ENCODE measurements at regions not wholly inside any gene's neighbourhood (a gene's known extent, or its start where the extent isn't known, plus 50 kb on each side); places are given as distances from the start of the nearest gene placed in this dataset.
"Not testable (repeated sequence)": the region's sequence is repeated elsewhere in the genome, so short reads cannot be mapped to it uniquely, and the experiment has no call there.

DNA sequence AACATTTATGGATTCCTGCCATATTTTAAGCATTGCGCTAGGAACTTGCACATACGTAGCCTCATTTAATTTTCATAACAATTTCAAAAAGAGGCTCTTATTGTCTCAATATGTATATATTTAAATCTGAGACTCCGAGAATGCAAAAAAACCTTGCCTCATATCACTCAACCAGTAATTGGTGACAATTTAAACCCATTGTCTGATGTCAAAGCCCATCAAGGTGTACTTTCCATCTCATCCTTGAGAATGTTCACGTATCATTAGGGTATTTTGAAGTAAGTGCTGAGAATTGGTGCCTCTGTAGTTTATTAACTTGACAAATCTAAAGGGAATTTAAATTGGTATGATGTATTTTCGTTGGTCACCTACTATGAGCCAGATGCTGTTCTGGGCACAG is 136.5 kb downstream of the FAM76B start:
- no peaks in the 10 kb centered on the region for H3K9me3 ChIP-seq
- H3K27me3 ChIP-seq, result no peaks in the 10 kb centered on the region
- no peak overlapping the region for H3K4me3 ChIP-seq
- no peak overlapping the region for H3K9ac ChIP-seq
- TF ChIP-seq Cebpa-rat (IDR thresholded peaks at IDR 0.05), result no peak
- no peak overlapping the region for H3K27ac ChIP-seq
- H3K4me1 ChIP-seq, result no peaks in the 10 kb centered on the region
- no peak overlapping the region for H3K4me2 ChIP-seq
- no peaks in the 10 kb centered on the region for H3K36me3 ChIP-seq
- no peaks in the 10 kb centered on the region for H4K20me1 ChIP-seq

DNA sequence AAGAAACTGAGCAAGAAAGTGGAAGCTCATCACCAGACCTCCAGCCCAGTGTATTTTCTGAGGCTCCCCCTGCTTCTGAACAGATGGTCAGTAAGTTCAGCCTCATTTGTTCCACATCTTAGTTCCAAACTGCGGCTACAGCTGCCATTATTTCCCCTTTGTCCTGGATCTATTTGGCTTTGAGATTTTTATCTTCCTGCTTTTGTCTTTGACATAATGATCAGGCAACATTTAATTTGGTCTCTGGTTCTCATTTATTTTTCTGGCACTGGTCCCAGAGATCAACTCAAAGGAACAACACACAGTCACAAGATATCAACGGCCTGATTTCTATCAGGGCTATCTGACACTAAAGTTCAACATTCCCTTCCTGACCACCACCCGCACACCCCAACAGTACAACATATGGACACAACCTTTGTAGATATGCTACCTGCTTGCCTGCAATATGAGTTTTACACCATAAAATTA is 137.5 kb downstream of the FAM76B start:
- no peak overlapping the region for H3K27ac ChIP-seq

DNA sequence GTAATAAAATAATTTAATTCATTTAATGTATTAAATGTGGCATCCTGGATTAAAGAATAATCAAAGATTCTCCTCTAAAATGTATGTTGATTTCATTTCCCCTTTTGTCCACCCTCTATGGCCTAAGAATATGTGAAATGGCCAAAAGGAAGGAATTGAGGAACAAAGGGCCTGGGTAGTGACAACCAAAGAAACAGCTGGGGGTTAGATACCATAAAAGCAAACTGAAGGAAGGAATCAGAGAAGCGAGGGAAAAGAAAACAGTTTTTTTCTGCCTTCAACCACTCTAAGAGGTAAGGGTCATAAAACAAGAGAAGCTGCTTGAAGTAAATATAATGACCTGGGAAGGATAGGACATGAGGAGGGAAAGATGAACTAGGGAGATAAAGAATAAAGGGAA is 139.3 kb downstream of the FAM76B start:
- TF ChIP-seq Cebpa-rat (IDR thresholded peaks at IDR 0.05), result no peak
- Histone ChIP-seq H3K27ac (no peak overlapping the region), H4K20me1 (no peaks in the 10 kb centered on the region), H3K9ac (no peak overlapping the region), H3K36me3 (no peaks in the 10 kb centered on the region), H3K27me3 (no peaks in the 10 kb centered on the region), H3K4me1 (no peaks in the 10 kb centered on the region), H3K4me3 (no peak overlapping the region), H3K9me3 (no peaks in the 10 kb centered on the region; the same call in 1 of the 2 replicates), H3K4me2 (no peak overlapping the region)

More for the DNA sequence above, 137.5 kb downstream of the FAM76B start:
- Histone ChIP-seq H3K9ac (no peak overlapping the region), H3K27me3 (no peaks in the 10 kb centered on the region), H3K4me3 (no peak overlapping the region), H4K20me1 (no peaks in the 10 kb centered on the region), H3K9me3 (no peaks in the 10 kb centered on the region), H3K36me3 (no peaks in the 10 kb centered on the region), H3K4me1 (no peaks in the 10 kb centered on the region), H3K4me2 (no peak overlapping the region)
- TF ChIP-seq Cebpa-rat (IDR thresholded peaks at IDR 0.05), result no peak

DNA sequence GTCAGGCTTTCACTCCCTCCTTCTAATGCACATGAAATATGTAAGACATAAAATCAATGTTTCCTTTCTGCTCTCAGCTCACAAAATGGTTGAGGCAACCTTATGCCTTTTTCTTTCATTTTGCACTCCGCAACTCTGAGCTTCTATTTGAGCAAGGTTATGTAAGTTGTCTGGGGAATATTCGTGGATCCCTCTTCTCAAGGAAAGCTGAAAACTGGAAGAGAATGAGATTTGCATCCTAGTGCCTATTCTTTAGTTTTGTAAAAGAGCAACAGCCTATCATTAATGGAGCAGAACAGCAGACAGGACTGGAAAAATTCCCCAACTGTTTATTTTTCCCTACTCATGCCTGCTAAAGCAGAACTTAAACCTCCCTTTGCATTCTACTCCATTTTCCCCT is 141.7 kb downstream of the FAM76B start:
- H3K27ac ChIP-seq, result no peak overlapping the region
- no peaks in the 10 kb centered on the region; the same call in 1 of the 2 replicates for H3K9me3 ChIP-seq
- no peaks in the 10 kb centered on the region for H4K20me1 ChIP-seq
- H3K4me3 ChIP-seq, result no peak overlapping the region
- H3K27me3 ChIP-seq, result no peaks in the 10 kb centered on the region
- H3K36me3 ChIP-seq, result no peaks in the 10 kb centered on the region
- H3K4me1 ChIP-seq, result no peaks in the 10 kb centered on the region
- TF ChIP-seq Cebpa-rat (IDR thresholded peaks at IDR 0.05), result no peak
- no peak overlapping the region for H3K9ac ChIP-seq
- no peak overlapping the region for H3K4me2 ChIP-seq

DNA sequence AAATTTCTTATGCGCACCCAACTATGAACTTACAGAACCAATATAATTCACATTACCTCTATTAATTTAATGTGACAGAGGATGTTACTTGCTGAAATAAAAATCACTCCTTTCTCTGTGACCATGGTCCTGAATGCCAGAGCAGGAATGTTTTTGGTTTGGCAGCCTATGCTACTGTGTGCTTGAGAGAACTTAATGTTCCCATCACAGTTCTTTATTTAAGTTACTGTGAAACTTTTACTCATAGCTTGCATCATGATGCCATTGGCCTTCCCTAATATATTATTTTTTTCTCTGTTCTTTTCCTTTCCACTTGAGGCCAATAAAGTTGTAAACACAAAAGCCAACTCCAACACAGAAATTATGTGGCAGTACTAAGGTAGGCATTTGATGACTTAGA is 142.2 kb downstream of the FAM76B start:
- Histone ChIP-seq H3K9me3 (no peaks in the 10 kb centered on the region; the same call in 1 of the 2 replicates), H3K27ac (no peak overlapping the region), H3K36me3 (no peaks in the 10 kb centered on the region), H3K4me1 (no peaks in the 10 kb centered on the region), H3K9ac (no peak overlapping the region), H3K4me2 (no peak overlapping the region), H3K4me3 (no peak overlapping the region), H3K27me3 (no peaks in the 10 kb centered on the region), H4K20me1 (no peaks in the 10 kb centered on the region)
- TF ChIP-seq Cebpa-rat (IDR thresholded peaks at IDR 0.05), result no peak

DNA sequence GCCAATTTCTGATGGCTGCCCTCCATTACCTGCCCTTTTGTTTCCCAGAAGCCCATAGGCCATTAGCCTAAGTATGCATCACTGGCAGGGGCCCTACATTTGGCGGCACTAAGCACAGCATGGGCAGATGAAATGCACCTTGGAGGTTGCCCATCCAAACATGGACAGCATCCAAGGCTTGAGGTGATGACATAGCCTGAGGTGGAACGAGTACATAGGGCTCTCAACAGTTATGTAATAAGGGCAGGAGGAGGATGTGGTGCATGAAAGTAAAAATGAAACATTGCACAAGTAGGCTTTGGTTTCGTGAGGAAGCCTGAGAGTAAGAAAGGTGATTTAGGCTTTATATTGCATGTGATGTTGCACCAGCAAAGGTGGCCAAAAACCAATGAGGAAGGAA is 148.1 kb downstream of the FAM76B start:
- no peak overlapping the region for H3K27ac ChIP-seq
- no peak overlapping the region for H3K4me3 ChIP-seq
- H3K27me3 ChIP-seq, result no peaks in the 10 kb centered on the region
- no peak for TF ChIP-seq Cebpa-rat (IDR thresholded peaks at IDR 0.05)
- H3K4me1 ChIP-seq, result no peaks in the 10 kb centered on the region
- no peaks in the 10 kb centered on the region for H3K36me3 ChIP-seq
- no peak overlapping the region for H3K9ac ChIP-seq
- no peaks in the 10 kb centered on the region for H4K20me1 ChIP-seq
- no peaks in the 10 kb centered on the region; the same call in 1 of the 2 replicates for H3K9me3 ChIP-seq
- H3K4me2 ChIP-seq, result no peak overlapping the region

DNA sequence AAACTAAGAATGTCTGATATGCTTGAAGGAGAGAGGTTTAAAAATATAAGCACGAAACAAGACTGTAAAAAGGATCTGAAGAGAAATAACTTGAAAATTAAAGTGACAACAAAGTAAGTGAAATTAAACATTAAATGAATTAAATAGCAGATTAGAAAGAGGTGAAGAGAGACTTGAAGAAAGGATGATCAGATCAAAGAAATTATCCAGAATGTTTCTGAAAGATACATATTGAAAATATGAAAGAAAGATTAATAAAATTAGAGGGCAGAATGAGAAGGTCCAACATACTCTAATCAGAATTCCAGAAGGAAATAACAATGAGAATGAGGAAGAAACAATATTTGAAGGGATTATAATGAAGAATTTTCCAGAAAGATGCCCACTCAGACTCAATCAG is 151.1 kb downstream of the FAM76B start:
- Histone ChIP-seq H3K4me3 (no peak overlapping the region), H3K27me3 (no peaks in the 10 kb centered on the region), H3K4me1 (no peaks in the 10 kb centered on the region), H3K27ac (no peak overlapping the region), H3K36me3 (no peaks in the 10 kb centered on the region), H3K9me3 (no peaks in the 10 kb centered on the region), H3K4me2 (no peak overlapping the region), H4K20me1 (no peaks in the 10 kb centered on the region), H3K9ac (no peak overlapping the region)
- TF ChIP-seq Cebpa-rat (IDR thresholded peaks at IDR 0.05), result no peak

DNA sequence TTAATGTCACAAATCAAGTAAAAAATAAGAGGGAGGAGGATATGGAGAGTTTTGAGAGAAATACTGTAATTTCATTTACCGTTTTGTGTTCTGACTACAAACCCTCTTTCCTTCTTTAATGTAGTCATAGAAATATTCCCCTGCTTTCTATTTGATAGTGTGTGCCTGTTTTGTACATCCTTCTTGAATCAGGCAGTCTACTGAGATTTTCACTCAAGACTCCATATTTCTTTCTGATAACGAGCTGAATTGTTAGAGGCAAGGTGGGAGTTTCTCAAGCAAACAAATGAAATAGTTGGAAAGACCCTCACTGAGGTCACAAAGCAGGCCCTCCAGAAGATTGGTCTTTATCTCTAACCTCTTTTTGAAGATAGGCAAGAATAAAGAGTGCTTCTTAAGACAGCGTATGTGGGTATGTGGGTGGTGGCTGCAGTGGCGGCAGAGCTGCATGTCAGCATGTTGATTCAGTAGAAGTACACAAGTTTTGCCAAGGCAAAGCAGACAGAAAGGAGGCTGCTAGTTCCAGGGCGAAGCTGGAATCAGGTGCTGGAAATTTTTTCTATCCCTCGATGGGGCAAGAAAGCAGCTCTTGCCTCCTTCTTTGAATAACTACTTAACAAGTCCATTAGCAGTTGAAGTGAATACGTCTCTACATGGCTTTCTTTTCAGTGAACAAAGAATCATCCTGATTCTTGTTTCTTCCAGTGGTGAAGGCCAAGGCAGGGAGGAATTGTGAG is 164.2 kb downstream of the FAM76B start:
- Histone ChIP-seq H3K9ac (no peak overlapping the region), H3K36me3 (no peaks in the 10 kb centered on the region), H4K20me1 (no peaks in the 10 kb centered on the region), H3K4me1 (no peaks in the 10 kb centered on the region), H3K27ac (no peak overlapping the region), H3K27me3 (no peaks in the 10 kb centered on the region), H3K4me3 (no peak overlapping the region), H3K9me3 (peaks cover 7% of the 10 kb centered on the region; the same call in 1 of the 2 replicates), H3K4me2 (no peak overlapping the region)
- no peak for TF ChIP-seq Cebpa-rat (IDR thresholded peaks at IDR 0.05)

DNA sequence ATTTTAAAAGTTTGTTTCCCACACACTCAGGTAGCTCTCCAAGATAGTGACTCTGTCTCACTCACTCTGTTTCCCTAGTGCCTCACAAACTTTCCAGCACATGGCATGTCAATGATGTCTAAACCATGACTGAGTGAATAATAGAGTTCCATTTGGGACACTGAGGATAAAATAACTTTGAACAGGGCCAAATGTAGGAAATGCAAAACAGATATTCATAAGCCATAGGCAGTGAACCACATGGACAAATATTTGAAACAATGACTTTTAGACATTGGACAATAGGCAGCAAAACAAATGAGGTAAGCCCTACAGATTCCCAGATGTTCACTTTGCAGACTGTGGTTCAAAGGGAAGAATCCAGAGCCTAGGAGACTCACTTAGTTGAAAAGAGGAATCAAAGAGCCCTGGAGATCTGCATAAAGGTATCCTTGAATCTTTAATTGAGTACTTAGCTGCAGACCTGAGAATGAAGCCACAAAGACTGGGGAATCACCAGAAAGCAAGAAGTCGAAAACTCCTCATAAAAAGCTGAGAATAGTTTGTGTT is 173.3 kb downstream of the FAM76B start:
- no peak overlapping the region for H3K4me3 ChIP-seq
- TF ChIP-seq Cebpa-rat (IDR thresholded peaks at IDR 0.05), result no peak
- H3K9ac ChIP-seq, result no peak overlapping the region
- H3K4me2 ChIP-seq, result no peak overlapping the region
- no peaks in the 10 kb centered on the region for H4K20me1 ChIP-seq
- H3K27me3 ChIP-seq, result no peaks in the 10 kb centered on the region
- no peaks in the 10 kb centered on the region for H3K4me1 ChIP-seq
- no peaks in the 10 kb centered on the region for H3K9me3 ChIP-seq
- no peaks in the 10 kb centered on the region for H3K36me3 ChIP-seq
- H3K27ac ChIP-seq, result no peak overlapping the region

DNA sequence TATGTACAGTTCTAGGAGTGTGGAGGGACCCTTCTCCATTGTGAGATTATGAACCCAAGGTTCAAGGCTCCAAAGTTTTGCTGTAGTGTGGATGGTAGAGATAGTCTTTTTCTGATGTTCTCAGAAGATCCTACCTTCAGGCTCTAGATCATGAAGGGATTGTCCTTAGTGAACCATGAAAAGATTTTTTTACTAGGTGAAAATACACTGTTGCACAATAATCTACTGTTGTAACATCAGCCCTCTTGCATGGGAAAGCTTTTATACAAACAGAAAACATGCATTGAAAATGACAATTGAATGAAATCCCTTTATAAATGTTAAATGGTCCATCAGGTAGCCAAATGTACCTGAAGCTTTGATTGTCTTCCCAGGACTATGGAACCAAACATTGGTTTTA is 177.8 kb downstream of the FAM76B start:
- no peaks in the 10 kb centered on the region for H3K9me3 ChIP-seq
- no peaks in the 10 kb centered on the region for H4K20me1 ChIP-seq
- no peak overlapping the region for H3K9ac ChIP-seq
- TF ChIP-seq Cebpa-rat (IDR thresholded peaks at IDR 0.05), result no peak
- no peak overlapping the region for H3K4me2 ChIP-seq
- H3K27me3 ChIP-seq, result no peaks in the 10 kb centered on the region
- H3K4me3 ChIP-seq, result no peak overlapping the region
- no peaks in the 10 kb centered on the region for H3K4me1 ChIP-seq
- H3K36me3 ChIP-seq, result no peaks in the 10 kb centered on the region
- no peak overlapping the region for H3K27ac ChIP-seq

DNA sequence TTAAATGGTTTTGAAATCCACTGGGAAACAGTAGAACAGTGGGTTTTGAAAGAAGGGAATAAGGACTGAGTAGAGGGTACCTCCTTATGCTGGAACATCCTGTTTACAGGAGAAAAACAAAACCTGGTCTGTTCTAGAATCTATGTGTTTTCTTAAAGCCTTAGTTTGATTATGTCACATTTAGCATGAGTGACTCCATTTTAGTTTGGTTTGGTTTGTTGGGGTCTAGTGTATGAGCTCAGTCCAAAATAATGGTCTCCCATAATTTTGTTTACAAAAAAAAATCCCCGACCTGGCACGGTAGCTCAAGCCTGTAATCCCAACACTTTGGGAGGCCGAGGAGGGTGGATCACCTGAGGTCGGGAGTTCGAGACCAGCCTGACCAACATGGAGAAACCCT is 179.4 kb downstream of the FAM76B start:
- H3K4me2 ChIP-seq, H3K27me3 ChIP-seq, H4K20me1 ChIP-seq, H3K27ac ChIP-seq, H3K4me1 ChIP-seq, H3K9ac ChIP-seq, H3K9me3 ChIP-seq, H3K4me3 ChIP-seq, H3K36me3 ChIP-seq: not testable (repeated sequence)
